ENCODE measurements at regions not wholly inside any gene's neighbourhood (a gene's known extent, or its start where the extent isn't known, plus 50 kb on each side); places are given as distances from the start of the nearest gene placed in this dataset.
"Not testable (repeated sequence)": the region's sequence is repeated elsewhere in the genome, so short reads cannot be mapped to it uniquely, and the experiment has no call there.

GRCh38 chr2:234861841-234862735, 89.7 kb upstream of the SH3BP4 start:
- DNase-seq: no peak

GRCh38 chr2:234859330-234859872, 92.4 kb upstream of the SH3BP4 start:
- not testable (repeated sequence) for DNase-seq

- DNase-seq: no peak
These were observed 93.0 kb upstream of the SH3BP4 start for GRCh38 chr2:234858790-234859329.

DNA sequence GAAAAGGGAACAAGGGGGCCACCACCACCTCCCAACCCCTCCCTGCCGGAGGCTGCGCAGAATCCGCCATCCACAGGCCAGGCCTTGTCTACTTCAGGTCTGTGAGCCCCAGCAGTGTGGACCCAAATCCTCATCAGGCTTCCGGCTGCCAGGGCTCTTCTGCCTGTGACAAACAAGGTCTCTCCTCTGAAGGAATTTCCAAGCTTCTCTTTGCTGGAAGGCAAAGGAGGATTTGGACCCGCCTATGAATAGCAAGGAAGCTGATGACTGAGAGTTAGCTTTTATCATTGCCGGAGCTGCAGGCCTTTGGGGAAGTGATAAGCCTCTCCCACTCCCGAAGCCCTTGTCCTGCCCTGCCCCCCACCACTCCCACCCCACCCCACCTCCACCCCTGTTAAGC, 93.7 kb upstream of the SH3BP4 start:
- no peak for DNase-seq

DNA sequence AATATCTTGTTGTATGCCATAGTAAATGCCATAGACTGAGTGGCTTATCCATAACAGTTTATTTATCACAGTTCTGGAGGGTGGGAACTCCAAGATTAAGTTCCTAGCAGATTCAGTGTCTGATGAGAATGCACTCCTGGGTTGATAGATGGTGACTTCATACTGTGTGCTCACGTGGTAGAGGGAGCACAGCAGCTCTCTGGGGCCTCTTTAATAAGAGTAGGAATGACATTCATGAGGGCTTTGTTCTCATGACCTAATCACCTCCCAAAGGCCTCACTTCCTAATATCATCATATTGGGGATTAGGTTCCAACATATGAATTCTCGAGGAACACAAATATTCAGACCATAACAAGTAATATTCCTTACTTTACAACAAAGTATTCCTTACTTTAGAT, 98.1 kb upstream of the SH3BP4 start:
- DNase-seq: no peak

DNA sequence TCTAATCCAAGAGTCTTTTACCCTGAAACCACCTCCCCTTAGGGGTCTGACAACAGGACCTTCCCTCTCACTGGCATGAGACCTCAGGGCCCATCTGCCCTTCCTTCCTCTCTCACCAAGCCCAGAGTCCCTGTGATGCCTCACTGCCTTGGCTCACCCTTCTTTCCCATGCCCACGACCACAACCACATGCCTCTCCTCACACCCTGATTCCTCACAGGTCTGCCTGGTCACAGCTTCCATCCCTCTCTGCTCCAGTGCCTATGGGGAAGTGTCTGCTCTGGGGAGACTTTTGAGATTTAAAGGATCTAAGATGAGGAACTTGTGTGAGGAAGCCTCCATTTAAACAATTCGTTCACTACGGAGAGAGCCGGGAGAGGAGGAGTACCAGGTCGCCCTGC, 98.9 kb upstream of the SH3BP4 start:
- no peak for DNase-seq

- no peak for DNase-seq
These were observed 99.8 kb upstream of the SH3BP4 start for GRCh38 chr2:234852035-234852434.

- no peak for DNase-seq
These were observed 100.4 kb upstream of the SH3BP4 start for GRCh38 chr2:234851451-234851850.

- DNase-seq: no peak
These were observed 101.0 kb upstream of the SH3BP4 start for GRCh38 chr2:234850818-234851217.

GRCh38 chr2:234849678-234850077, 102.1 kb upstream of the SH3BP4 start:
- no peak for DNase-seq

GRCh38 chr2:234848578-234848977, 103.2 kb upstream of the SH3BP4 start:
- no peak for DNase-seq

- no peak for DNase-seq
These were observed 104.2 kb upstream of the SH3BP4 start for GRCh38 chr2:234847639-234848038.

GRCh38 chr2:234847364-234847635, 104.5 kb upstream of the SH3BP4 start:
- DNase-seq: no peak

DNA sequence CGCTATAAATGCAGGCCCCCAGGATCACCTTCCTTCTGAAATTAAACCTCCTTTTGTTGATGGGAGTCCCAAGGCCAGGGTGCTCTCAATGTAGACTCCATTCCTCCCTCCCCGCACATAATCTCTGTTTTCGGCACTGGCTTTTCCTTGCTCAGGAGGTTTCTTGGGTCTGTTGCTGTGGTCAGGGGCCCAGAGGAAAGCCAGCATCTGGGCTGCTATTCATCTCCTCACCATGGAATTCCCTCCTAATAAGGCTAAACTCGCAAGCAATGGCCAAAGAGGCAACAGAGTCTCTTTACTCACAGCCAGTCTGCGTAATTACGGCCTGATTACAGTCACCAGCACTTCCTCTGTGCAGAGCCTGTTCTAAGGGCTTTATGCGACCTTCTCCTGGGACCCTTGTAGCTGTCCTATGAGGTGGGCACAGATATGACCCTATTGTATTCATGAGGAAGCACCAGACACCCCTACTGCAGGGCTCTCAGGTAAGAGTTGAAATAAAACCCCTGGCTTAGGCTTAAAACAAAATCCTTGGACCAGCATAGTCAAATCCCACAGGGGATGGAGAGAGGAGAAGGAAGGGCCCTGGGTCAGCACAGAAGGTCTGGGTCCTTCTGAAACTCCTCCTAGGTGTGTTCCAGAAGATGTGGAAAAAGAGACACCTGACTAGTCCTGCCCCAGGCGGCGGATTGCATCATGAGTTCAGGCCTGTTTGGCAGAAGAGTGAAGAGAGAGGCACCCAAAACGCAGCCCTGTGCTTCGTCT, 105.0 kb upstream of the SH3BP4 start:
- DNase-seq: no peak

DNA sequence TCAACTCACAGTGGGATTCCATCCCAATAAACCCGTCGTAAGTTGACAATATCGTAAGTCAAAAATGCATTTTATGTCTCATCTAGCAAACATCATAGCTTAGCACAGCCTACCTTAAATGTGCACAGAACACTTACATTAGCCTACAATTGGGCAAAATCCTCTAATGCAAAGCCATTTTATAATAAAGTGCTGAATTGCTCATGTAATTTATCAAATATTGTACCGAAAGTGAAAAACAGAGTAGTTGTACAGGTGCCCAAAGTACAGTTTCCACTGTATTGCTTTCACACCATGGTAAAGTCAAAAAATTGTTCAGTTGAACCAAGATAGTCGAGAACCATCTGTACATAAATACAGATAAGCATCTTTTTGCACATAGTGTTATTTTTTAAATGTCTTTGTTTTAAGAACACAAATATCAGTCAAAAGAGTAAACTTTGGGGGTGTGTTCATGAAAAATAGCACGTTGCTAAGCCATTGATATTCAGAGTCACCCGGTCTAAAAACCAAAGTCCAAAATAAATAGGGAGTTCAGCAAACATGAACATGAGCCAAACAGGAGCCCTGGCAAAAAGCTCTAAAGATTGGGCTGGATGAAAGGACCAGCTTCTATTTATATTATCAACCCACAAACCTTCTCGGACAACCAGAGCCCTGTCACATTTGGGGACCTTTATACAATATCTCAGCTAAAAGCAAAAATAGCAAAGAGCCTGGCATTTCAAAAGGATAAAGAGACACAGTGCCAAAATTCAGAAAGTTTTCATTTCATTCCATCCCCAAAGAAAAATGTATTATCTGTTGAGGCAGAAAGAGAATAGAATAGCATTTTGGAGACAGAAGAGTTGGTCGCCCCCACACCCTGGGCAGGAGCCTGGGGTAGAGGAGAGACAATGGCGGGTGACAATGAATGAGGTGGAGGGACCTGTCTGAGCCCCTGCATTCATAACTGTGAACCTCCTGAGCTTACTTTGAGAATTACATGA, 105.9 kb upstream of the SH3BP4 start:
- no peak for DNase-seq

DNA sequence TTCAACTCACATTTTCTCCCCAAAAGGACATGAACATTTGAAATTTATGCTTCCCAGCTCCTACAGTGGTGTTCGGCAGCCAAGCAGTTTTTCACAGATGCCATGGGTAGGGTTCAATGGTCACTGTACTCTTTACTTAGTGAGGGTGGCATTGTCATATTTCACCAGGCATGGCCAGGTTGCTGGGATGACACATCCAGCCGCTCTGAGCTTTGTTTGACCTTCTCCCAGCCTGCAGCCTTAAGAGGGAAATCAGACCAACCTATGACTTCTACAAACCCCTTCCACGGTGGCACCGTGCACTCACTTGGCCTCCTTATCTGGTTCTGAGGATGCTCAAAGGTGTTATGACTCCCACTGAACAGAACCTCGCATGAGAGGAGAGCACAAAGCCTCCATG, 108.4 kb upstream of the SH3BP4 start:
- no peak for DNase-seq

GRCh38 chr2:234842753-234843152, 109.1 kb upstream of the SH3BP4 start:
- DNase-seq: no peak

- no peak for DNase-seq
These were observed 110.3 kb upstream of the SH3BP4 start for GRCh38 chr2:234841321-234842015.

DNA sequence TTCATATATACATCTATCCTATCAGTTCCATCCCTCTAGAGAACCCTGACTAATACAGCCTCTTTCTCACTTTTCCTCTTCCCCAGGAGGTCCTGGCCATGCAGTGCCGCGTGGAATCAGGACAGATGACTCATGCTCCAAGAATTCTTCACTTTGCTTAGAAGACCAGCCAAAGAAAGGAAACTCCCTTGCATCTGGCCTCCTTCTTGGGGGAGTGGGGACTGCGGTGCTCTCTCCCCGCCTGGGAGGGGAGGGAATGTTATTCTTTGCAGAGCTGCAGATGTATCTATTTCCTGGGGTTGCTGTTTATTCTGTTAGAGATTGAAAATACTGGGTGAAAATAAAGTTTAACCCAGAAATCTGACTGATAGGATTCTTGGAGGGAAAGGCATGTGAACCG, 111.5 kb upstream of the SH3BP4 start:
- DNase-seq: no peak

- no peak for DNase-seq
These were observed 112.5 kb upstream of the SH3BP4 start for GRCh38 chr2:234839285-234839684.

DNA sequence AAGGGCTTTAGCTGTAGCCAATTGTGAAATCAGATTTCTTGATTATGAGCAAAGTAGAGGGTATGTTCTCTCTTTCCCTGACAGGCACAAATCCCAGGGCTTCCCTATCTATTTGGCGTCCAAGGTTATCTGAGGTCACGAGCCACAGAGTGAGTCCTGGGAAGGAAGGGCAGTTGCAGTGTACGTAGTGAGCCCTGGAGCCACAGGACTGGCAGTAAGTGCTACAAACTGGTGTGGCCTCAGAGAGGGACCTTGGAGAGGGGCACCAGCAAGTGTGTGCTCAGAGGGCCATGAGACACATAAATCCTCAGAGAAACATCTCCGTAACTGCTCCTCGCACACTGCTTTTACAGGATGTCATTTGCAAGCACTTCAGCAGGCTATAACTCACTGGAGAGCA, 115.5 kb upstream of the SH3BP4 start:
- no peak for DNase-seq

DNA sequence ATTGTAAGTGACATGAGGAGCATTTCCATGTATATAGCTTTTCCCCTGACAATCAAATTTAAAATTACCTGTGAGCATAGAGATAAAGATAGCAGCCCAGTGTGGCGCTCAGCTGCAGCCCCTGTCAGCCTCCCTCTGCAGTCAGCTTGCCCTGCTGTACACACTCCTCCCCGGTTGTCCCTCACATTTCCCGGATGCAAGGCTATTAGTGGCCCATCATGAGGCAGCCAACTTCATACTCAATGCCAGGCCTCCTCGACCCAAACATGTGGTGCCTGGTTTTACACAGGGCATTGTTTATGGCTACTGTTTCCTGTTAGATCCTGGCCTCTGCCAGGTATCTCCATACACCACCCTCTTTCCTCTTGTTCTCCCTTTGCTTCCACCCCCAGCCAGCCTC, 116.1 kb upstream of the SH3BP4 start:
- DNase-seq: no peak

Data from activated CD4-positive, alpha-beta T cell treated with anti-CD3 and anti-CD28 coated beads, Interleukin-2, amount 50 U/mL, for 48 hours (primary cell).